HUES64 (cell line): ENCODE measurements at regions not wholly inside any gene's neighbourhood (a gene's known extent, or its start where the extent isn't known, plus 50 kb on each side); places are given as distances from the start of the nearest gene placed in this dataset.

Source experiments
- H3K27ac ChIP-seq: 2 replicates; pipeline ENCODE4 v1.7.0; 2013; ENCODE audit warnings: low read depth, low read length, inconsistent platforms
- H3K27me3 ChIP-seq: 2 replicates; pipeline ENCODE4 v1.6.1; 2013; ENCODE audit warnings: mild to moderate bottlenecking, low read length; ENCODE audit not compliant: insufficient read depth
- H3K36me3 ChIP-seq: 2 replicates; pipeline ENCODE4 v1.6.1; 2013; ENCODE audit warnings: mild to moderate bottlenecking, low read length; ENCODE audit not compliant: insufficient read depth
- H3K4me1 ChIP-seq: 2 replicates; pipeline ENCODE4 v1.6.1; 2013; ENCODE audit warnings: mild to moderate bottlenecking, low read length, moderate library complexity; ENCODE audit not compliant: insufficient read depth
- H3K4me3 ChIP-seq: 2 replicates; pipeline ENCODE4 v1.5.1; 2013; ENCODE audit warnings: mild to moderate bottlenecking, low read length, moderate library complexity
- H3K9ac ChIP-seq: 2 replicates; pipeline ENCODE4 v1.6.1; 2013; ENCODE audit warnings: mild to moderate bottlenecking, low read depth, low read length
- H3K9me3 ChIP-seq: 2 replicates; pipeline ENCODE4 v1.6.1; 2013; ENCODE audit warnings: low read depth, low read length; ENCODE audit not compliant: insufficient read depth
- WGBS: fragments of 150-250, 120-280 bp; methylation state at CpG from one replicate; pipeline ENCODE4 v1.1.7; 2013; ENCODE audit warnings: missing lambda C conversion rate; 5-methylcytosine and 5-hydroxymethylcytosine counted together

GRCh38 chr2:105464325-105464724, 65.5 kb upstream of the FHL2 start:
- Histone ChIP-seq H3K4me1 (peaks cover 5% of the 10 kb centered on the region), H3K4me3 (no peak overlapping the region), H3K27me3 (no peaks in the 10 kb centered on the region), H3K9ac (no peak overlapping the region), H3K9me3 (no peaks in the 10 kb centered on the region), H3K27ac (no peak overlapping the region), H3K36me3 (no peaks in the 10 kb centered on the region)
- 87% methylated on average over 2 of the region's 2 CpGs for WGBS

GRCh38 chr2:105460048-105460732, 61.3 kb upstream of the FHL2 start:
- Histone ChIP-seq H3K36me3 (no peaks in the 10 kb centered on the region), H3K27ac (no peak overlapping the region), H3K4me3 (no peak overlapping the region), H3K9ac (no peak overlapping the region), H3K9me3 (no peaks in the 10 kb centered on the region), H3K4me1 (no peaks in the 10 kb centered on the region), H3K27me3 (no peaks in the 10 kb centered on the region)
- 91% methylated on average over 6 of the region's 6 CpGs for WGBS

GRCh38 chr2:105458076-105458475, 59.2 kb upstream of the FHL2 start:
- H3K4me3 ChIP-seq, result no peak overlapping the region
- 93% methylated on average over 6 of the region's 6 CpGs for WGBS
- no peaks in the 10 kb centered on the region for H3K4me1 ChIP-seq
- H3K36me3 ChIP-seq, result no peaks in the 10 kb centered on the region
- H3K9me3 ChIP-seq, result no peaks in the 10 kb centered on the region
- H3K27ac ChIP-seq, result no peak overlapping the region
- no peaks in the 10 kb centered on the region for H3K27me3 ChIP-seq
- no peak overlapping the region for H3K9ac ChIP-seq

GRCh38 chr2:105455488-105456003, 56.7 kb upstream of the FHL2 start:
- Histone ChIP-seq H3K9ac (no peak overlapping the region), H3K36me3 (no peaks in the 10 kb centered on the region), H3K9me3 (no peaks in the 10 kb centered on the region), H3K4me1 (no peaks in the 10 kb centered on the region), H3K4me3 (no peak overlapping the region), H3K27me3 (no peaks in the 10 kb centered on the region), H3K27ac (no peak overlapping the region)
- WGBS, result 87% methylated on average over 3 of the region's 3 CpGs

- Histone ChIP-seq H3K4me1 (no peaks in the 10 kb centered on the region), H3K9me3 (no peaks in the 10 kb centered on the region), H3K36me3 (no peaks in the 10 kb centered on the region), H3K4me3 (no peak overlapping the region), H3K27ac (no peak overlapping the region), H3K9ac (no peak overlapping the region), H3K27me3 (no peaks in the 10 kb centered on the region)
- 63% methylated on average over 6 of the region's 6 CpGs for WGBS
Measured at GRCh38 chr2:105454801-105455485, 56.1 kb upstream of the FHL2 start.

GRCh38 chr2:105451571-105452166, 52.8 kb upstream of the FHL2 start:
- Histone ChIP-seq H3K4me3 (no peak overlapping the region), H3K4me1 (no peaks in the 10 kb centered on the region), H3K36me3 (no peaks in the 10 kb centered on the region), H3K27ac (no peak overlapping the region), H3K9me3 (no peaks in the 10 kb centered on the region), H3K27me3 (no peaks in the 10 kb centered on the region), H3K9ac (no peak overlapping the region)
- 98% methylated on average over 5 of the region's 5 CpGs for WGBS

GRCh38 chr2:105450471-105450870, 51.6 kb upstream of the FHL2 start:
- H3K36me3 ChIP-seq, result no peaks in the 10 kb centered on the region
- H3K27ac ChIP-seq, result no peak overlapping the region
- H3K4me1 ChIP-seq, result no peaks in the 10 kb centered on the region
- H3K9me3 ChIP-seq, result no peaks in the 10 kb centered on the region
- no peak overlapping the region for H3K4me3 ChIP-seq
- H3K9ac ChIP-seq, result no peak overlapping the region
- WGBS, result 82% methylated on average over 6 of the region's 6 CpGs
- no peaks in the 10 kb centered on the region for H3K27me3 ChIP-seq

- WGBS, result 94% methylated on average over 3 of the region's 3 CpGs
- H3K36me3 ChIP-seq, result no peaks in the 10 kb centered on the region
- no peaks in the 10 kb centered on the region for H3K9me3 ChIP-seq
Measured at GRCh38 chr2:105449076-105449475, 50.2 kb upstream of the FHL2 start.

More at GRCh38 chr2:105449076-105449475, 50.2 kb upstream of the FHL2 start:
- Histone ChIP-seq H3K4me1 (no peaks in the 10 kb centered on the region), H3K27ac (no peak overlapping the region), H3K4me3 (no peak overlapping the region), H3K27me3 (no peaks in the 10 kb centered on the region), H3K9ac (no peak overlapping the region)
